Loucy (cell line): ENCODE measurements at regions not wholly inside any gene's neighbourhood (a gene's known extent, or its start where the extent isn't known, plus 50 kb on each side); places are given as distances from the start of the nearest gene placed in this dataset.

Source experiments
- H2AFZ ChIP-seq: fragments of 200-600 bp; sonication (generic); 2 replicates; pipeline ENCODE4 v1.6.0; 2016; ENCODE audit warnings: antibody characterized with exemption, mild to moderate bottlenecking, low read length, moderate library complexity
- H3F3A ChIP-seq: fragments of 200-600 bp; 2 replicates; pipeline ENCODE4 v1.6.0; 2016; ENCODE audit warnings: antibody characterized with exemption, low read depth, mild to moderate bottlenecking
- H3K27me3 ChIP-seq: fragments of 200-600 bp; sonication (generic); 2 replicates; pipeline ENCODE4 v1.6.1; 2014; ENCODE audit warnings: low read length, mild to moderate bottlenecking; ENCODE audit not compliant: insufficient read depth, poor library complexity, severe bottlenecking
- H3K36me3 ChIP-seq: fragments of 200-600 bp; sonication (generic); 2 replicates; pipeline ENCODE4 v1.6.1; 2016; ENCODE audit warnings: low read length; ENCODE audit not compliant: insufficient read depth
- H3K4me1 ChIP-seq: fragments of 200-600 bp; sonication (generic); 2 replicates; pipeline ENCODE4 v1.5.1; 2014; ENCODE audit warnings: low read length, mild to moderate bottlenecking; ENCODE audit not compliant: insufficient read depth, poor library complexity, severe bottlenecking
- H3K4me2 ChIP-seq: fragments of 200-600 bp; sonication (generic); 2 replicates; pipeline ENCODE4 v1.6.0; 2014; ENCODE audit warnings: antibody characterized with exemption, low read length, low read depth, mild to moderate bottlenecking; ENCODE audit not compliant: poor library complexity, severe bottlenecking
- H3K4me3 ChIP-seq: fragments of 200-600 bp; sonication (generic); 2 replicates; pipeline ENCODE4 v1.5.1; 2014; ENCODE audit warnings: low read length, mild to moderate bottlenecking, mixed read lengths; ENCODE audit not compliant: poor library complexity, severe bottlenecking
- H3K79me2 ChIP-seq: fragments of 200-600 bp; sonication (generic); 2 replicates; pipeline ENCODE4 v1.6.1; 2014; ENCODE audit warnings: low read length; ENCODE audit not compliant: insufficient read depth
- H3K9ac ChIP-seq: fragments of 200-600 bp; sonication (generic); 2 replicates; pipeline ENCODE4 v1.6.0; 2014; ENCODE audit warnings: mild to moderate bottlenecking, low read depth, low read length, moderate library complexity; ENCODE audit not compliant: poor library complexity, severe bottlenecking
- H3K9me2 ChIP-seq: fragments of 200-600 bp; sonication (generic); replicated peaks from 2 replicates; pipeline ENCODE4 v1.6.1; 2016; ENCODE audit warnings: low read depth, low read length, mixed read lengths
- H3K9me3 ChIP-seq: fragments of 200-600 bp; sonication (generic); 2 replicates; pipeline ENCODE4 v1.6.1; 2014; ENCODE audit warnings: mild to moderate bottlenecking, antibody characterized with exemption, low read length, low read depth; ENCODE audit not compliant: insufficient read depth
- H4K20me1 ChIP-seq: fragments of 200-600 bp; sonication (generic); 2 replicates; pipeline ENCODE4 v1.6.0; 2014; ENCODE audit warnings: antibody characterized with exemption, low read length, mild to moderate bottlenecking; ENCODE audit not compliant: insufficient read depth, poor library complexity, severe bottlenecking
- EZH2phosphoT487 ChIP-seq: fragments of 200-600 bp; IDR thresholded peaks from 2 replicates; pipeline ENCODE4 v1.6.1; 2018; ENCODE audit warnings: antibody characterized with exemption, mild to moderate bottlenecking, moderate library complexity, borderline replicate concordance
- TF ChIP-seq, protein P1 (sequence below): fragments of 200-600 bp; sonication (generic); conservative IDR thresholded peaks from 2 replicates; pipeline ENCODE4 v1.5.1; 2014; ENCODE audit warnings: mild to moderate bottlenecking, antibody characterized with exemption, low read length

DNA sequence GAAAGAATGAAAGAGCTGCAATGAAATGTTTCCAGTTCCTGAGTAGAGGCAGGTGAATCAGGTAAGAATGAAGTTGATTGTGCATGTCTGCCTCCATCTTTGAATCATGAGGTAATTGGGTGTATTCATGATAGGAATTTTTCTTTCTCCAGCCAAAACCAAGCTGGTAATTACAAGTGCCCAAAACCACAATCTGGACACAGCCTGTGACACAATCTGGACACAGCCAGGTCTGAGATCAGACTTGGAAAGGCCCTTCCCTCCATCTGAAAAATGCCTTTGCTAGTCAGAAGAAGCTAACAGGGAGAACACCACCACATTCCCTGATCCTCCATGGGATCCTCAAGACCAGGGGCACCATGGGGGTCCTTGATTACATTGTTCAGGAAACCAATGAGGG, 338.5 kb upstream of the THBS1 start:
- no peak overlapping the region for H3K4me2 ChIP-seq
- no peaks in the 10 kb centered on the region for H3F3A ChIP-seq
- H3K4me1 ChIP-seq = no peaks in the 10 kb centered on the region

DNA sequence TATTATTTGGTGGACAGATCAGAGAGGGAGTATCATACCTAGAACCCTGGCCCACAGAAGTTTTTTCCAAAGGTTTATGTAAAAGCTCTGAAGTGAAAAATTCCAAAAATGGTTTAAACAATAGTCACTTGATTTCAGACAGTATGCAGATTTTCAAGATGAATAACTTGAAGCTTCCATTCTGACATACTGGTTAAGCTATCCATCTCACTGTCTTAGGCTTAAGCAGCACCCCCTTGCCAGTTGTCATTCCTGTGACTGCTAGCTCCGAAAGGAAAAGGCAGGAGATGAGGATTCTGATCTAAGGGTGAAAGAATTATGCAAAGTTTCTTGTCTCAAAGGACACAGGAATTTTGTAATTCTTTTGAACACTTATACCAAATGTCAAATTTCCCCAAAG, 337.5 kb upstream of the THBS1 start:
- Histone ChIP-seq H3F3A (no peaks in the 10 kb centered on the region), H3K4me3 (no peak overlapping the region), H4K20me1 (no peaks in the 10 kb centered on the region)

More for the DNA sequence above, 338.5 kb upstream of the THBS1 start:
- H3K36me3 ChIP-seq = no peaks in the 10 kb centered on the region
- H3K79me2 ChIP-seq = no peaks in the 10 kb centered on the region
- H3K27me3 ChIP-seq = no peaks in the 10 kb centered on the region
- no peak overlapping the region for H2AFZ ChIP-seq
- H4K20me1 ChIP-seq = no peaks in the 10 kb centered on the region
- H3K9me2 ChIP-seq = no peaks in the 10 kb centered on the region
- no peak overlapping the region for H3K9ac ChIP-seq
- no peak for TF ChIP-seq EZH2phosphoT487
- H3K4me3 ChIP-seq = no peak overlapping the region
- H3K9me3 ChIP-seq = no peaks in the 10 kb centered on the region

DNA sequence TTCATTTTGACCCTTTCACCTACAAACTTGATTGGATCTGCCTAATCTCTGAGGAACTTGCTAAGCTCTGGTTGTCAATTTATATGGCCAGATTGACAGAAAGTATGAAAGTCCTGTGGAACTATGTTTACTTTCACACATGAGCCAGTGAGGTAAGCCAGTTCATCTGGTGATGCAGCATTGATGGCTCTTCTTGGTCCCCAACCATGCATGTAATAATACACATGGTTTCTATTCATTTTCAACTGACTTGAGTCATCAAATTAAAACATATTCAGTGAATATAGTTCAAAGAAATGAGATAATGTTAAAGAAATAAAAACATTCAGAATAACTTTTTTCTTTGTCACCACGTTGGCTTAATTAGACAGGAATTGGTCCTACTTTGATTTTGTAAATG, 336.1 kb upstream of the THBS1 start:
- no peaks in the 10 kb centered on the region for H3K27me3 ChIP-seq
- no peaks in the 10 kb centered on the region for H3K9me2 ChIP-seq
- no peak overlapping the region for H3K9ac ChIP-seq
- no peaks in the 10 kb centered on the region for H3K79me2 ChIP-seq
- no peak overlapping the region for H3K4me2 ChIP-seq
- H3F3A ChIP-seq = no peaks in the 10 kb centered on the region
- no peak overlapping the region for H2AFZ ChIP-seq
- no peak for TF ChIP-seq EZH2phosphoT487
- TF ChIP-seq, protein P1, sequence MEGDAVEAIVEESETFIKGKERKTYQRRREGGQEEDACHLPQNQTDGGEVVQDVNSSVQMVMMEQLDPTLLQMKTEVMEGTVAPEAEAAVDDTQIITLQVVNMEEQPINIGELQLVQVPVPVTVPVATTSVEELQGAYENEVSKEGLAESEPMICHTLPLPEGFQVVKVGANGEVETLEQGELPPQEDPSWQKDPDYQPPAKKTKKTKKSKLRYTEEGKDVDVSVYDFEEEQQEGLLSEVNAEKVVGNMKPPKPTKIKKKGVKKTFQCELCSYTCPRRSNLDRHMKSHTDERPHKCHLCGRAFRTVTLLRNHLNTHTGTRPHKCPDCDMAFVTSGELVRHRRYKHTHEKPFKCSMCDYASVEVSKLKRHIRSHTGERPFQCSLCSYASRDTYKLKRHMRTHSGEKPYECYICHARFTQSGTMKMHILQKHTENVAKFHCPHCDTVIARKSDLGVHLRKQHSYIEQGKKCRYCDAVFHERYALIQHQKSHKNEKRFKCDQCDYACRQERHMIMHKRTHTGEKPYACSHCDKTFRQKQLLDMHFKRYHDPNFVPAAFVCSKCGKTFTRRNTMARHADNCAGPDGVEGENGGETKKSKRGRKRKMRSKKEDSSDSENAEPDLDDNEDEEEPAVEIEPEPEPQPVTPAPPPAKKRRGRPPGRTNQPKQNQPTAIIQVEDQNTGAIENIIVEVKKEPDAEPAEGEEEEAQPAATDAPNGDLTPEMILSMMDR = no peak
- no peaks in the 10 kb centered on the region for H4K20me1 ChIP-seq
- no peaks in the 10 kb centered on the region for H3K9me3 ChIP-seq
- no peak overlapping the region for H3K4me3 ChIP-seq
- H3K36me3 ChIP-seq = no peaks in the 10 kb centered on the region
- H3K4me1 ChIP-seq = no peaks in the 10 kb centered on the region

More for the DNA sequence above, 337.5 kb upstream of the THBS1 start:
- Histone ChIP-seq H3K4me2 (no peak overlapping the region), H3K27me3 (no peaks in the 10 kb centered on the region), H3K4me1 (no peaks in the 10 kb centered on the region), H3K9ac (no peak overlapping the region), H3K79me2 (no peaks in the 10 kb centered on the region), H2AFZ (no peak overlapping the region), H3K36me3 (no peaks in the 10 kb centered on the region), H3K9me3 (no peaks in the 10 kb centered on the region), H3K9me2 (no peaks in the 10 kb centered on the region)
- TF ChIP-seq, protein P1 = no peak
- TF ChIP-seq EZH2phosphoT487 = no peak

DNA sequence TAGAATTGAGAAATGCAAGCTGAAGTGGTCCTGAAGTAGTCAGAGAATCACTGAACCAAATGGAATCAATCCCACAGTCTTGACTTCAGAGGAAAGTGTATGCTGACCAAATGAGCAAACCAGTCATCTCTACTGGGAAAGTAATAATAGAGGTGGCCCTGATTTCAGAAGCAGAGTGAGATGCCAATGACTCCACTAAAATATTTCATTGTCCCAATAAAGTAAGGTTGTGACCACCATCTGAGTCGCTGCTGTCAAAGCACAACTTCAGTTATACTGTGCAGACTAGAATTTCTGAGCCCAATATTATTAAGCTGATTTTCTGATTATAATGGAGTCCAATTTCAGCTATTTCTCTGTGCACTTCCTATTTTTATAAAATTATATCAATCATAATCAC, 334.4 kb upstream of the THBS1 start:
- Histone ChIP-seq H3K9me2 (no peaks in the 10 kb centered on the region), H3K36me3 (no peaks in the 10 kb centered on the region), H3K9me3 (no peaks in the 10 kb centered on the region), H3K79me2 (no peaks in the 10 kb centered on the region), H3K4me2 (no peak overlapping the region), H3F3A (no peaks in the 10 kb centered on the region), H3K9ac (no peak overlapping the region), H4K20me1 (no peaks in the 10 kb centered on the region), H3K4me1 (peaks cover 17% of the 10 kb centered on the region), H2AFZ (no peak overlapping the region), H3K4me3 (no peak overlapping the region), H3K27me3 (no peaks in the 10 kb centered on the region)
- TF ChIP-seq, protein P1 = no peak
- TF ChIP-seq EZH2phosphoT487 = no peak
